HG03432 (cell line): ENCODE measurements at regions not wholly inside any gene's neighbourhood (a gene's known extent, or its start where the extent isn't known, plus 50 kb on each side); places are given as distances from the start of the nearest gene placed in this dataset.
"Not testable (repeated sequence)": the region's sequence is repeated elsewhere in the genome, so short reads cannot be mapped to it uniquely, and the experiment has no call there.

Source experiments
- ATAC-seq: cut with Tn5 transposase; IDR thresholded peaks from one replicate; pipeline ENCODE4 v1.9.1; 2021; ENCODE audit warnings: mild to moderate bottlenecking, moderate library complexity; ENCODE audit not compliant: unreplicated experiment

- no peak for ATAC-seq
Measured at GRCh38 chr14:99011385-99011784, 260.6 kb downstream of the BCL11B start.

GRCh38 chr14:99012703-99013102 is 259.3 kb downstream of the BCL11B start:
- ATAC-seq, result no peak

- ATAC-seq, result no peak
Measured at GRCh38 chr14:99015833-99016232, 256.2 kb downstream of the BCL11B start.

- no peak for ATAC-seq
Measured at GRCh38 chr14:99023371-99023770, 248.6 kb downstream of the BCL11B start.

GRCh38 chr14:99024926-99025325 is 247.1 kb downstream of the BCL11B start:
- no peak for ATAC-seq

- no peak for ATAC-seq
Measured at GRCh38 chr14:99025418-99025817, 246.6 kb downstream of the BCL11B start.

GRCh38 chr14:99026471-99026870 is 245.5 kb downstream of the BCL11B start:
- ATAC-seq, result no peak

GRCh38 chr14:99028041-99028440 is 244.0 kb downstream of the BCL11B start:
- ATAC-seq, result no peak

- ATAC-seq, result no peak
Measured at GRCh38 chr14:99028521-99028920, 243.5 kb downstream of the BCL11B start.

GRCh38 chr14:99029145-99029915 is 242.7 kb downstream of the BCL11B start:
- ATAC-seq, result no peak

- ATAC-seq, result no peak
Measured at GRCh38 chr14:99029916-99030305, 242.1 kb downstream of the BCL11B start.

- no peak for ATAC-seq
Measured at GRCh38 chr14:99030454-99030853, 241.5 kb downstream of the BCL11B start.

- ATAC-seq, result no peak
Measured at GRCh38 chr14:99032759-99033158, 239.2 kb downstream of the BCL11B start.

GRCh38 chr14:99033951-99034350 is 238.0 kb downstream of the BCL11B start:
- no peak for ATAC-seq

GRCh38 chr14:99034711-99035171 is 237.3 kb downstream of the BCL11B start:
- ATAC-seq, result no peak

- ATAC-seq, result no peak
Measured at GRCh38 chr14:99035268-99035667, 236.7 kb downstream of the BCL11B start.

- ATAC-seq, result no peak
Measured at GRCh38 chr14:99035712-99036610, 236.0 kb downstream of the BCL11B start.

- no peak for ATAC-seq
Measured at GRCh38 chr14:99036611-99037293, 235.2 kb downstream of the BCL11B start.

GRCh38 chr14:99037326-99037725 is 234.7 kb downstream of the BCL11B start:
- ATAC-seq, result not testable (repeated sequence)

- no peak for ATAC-seq
Measured at GRCh38 chr14:99037777-99038430, 234.1 kb downstream of the BCL11B start.

GRCh38 chr14:99038431-99038820 is 233.6 kb downstream of the BCL11B start:
- ATAC-seq, result no peak
